Right lobe of liver (tissue), 6 donors: ENCODE measurements at regions not wholly inside any gene's neighbourhood (a gene's known extent, or its start where the extent isn't known, plus 50 kb on each side); places are given as distances from the start of the nearest gene placed in this dataset.
A peak's percentile ranks its signal among the peaks of the same experiment; 100 is the strongest.

Source experiments
- ATAC-seq, 4 donors: fragments of 200-7000 bp; cut with Tn5 transposase; one replicate each; pipeline ENCODE4 v1.9.1; 2020; ENCODE audit warnings: mild to moderate bottlenecking in 4 of 4, moderate library complexity in 4 of 4
- DNase-seq, 3 donors: peaks; one replicate each; pipeline ENCODE4 v3.0.0-alpha.2; 2020
- H3K27ac ChIP-seq, 3 donors: fragments of 200-600 bp; one replicate each; pipeline ENCODE4 v1.8.0; 2022
- H3K27me3 ChIP-seq, 2 donors: fragments of 200-600 bp; one replicate each; pipeline ENCODE4 v1.8.0; 2022
- H3K36me3 ChIP-seq, 4 donors: fragments of 200-600 bp; sonication (generic) in 1 of 4; one replicate each; pipeline versions ENCODE4 v1.5.1 to v1.8.0; 2017 to 2022; ENCODE audit warnings: control low read depth in 1 of 4
- H3K4me1 ChIP-seq, 4 donors: fragments of 200-600 bp; sonication (generic) in 1 of 4; one replicate each; pipeline versions ENCODE4 v1.5.1 to v1.8.0; 2017 to 2022; ENCODE audit warnings: control low read depth in 1 of 4
- H3K4me3 ChIP-seq, 3 donors: fragments of 200-600 bp; one replicate each; pipeline ENCODE4 v1.8.0; 2022
- H3K9me3 ChIP-seq, 4 donors: fragments of 200-600 bp; sonication (generic) in 1 of 4; one replicate each; pipeline versions ENCODE4 v1.5.1 to v1.8.0; 2017 to 2022; ENCODE audit warnings: control low read depth in 1 of 4
- CTCF ChIP-seq, 4 donors: fragments of 200-600 bp in 3 of 4; fragments of 450-650 bp in 1 of 4; IDR thresholded peaks; one replicate each; pipeline versions ENCODE4 v1.5.1 to v1.8.0; 2016 to 2022; ENCODE audit warnings: antibody characterized with exemption in 4 of 4, mild to moderate bottlenecking in 2 of 4
- POLR2A ChIP-seq: fragments of 450-650 bp; IDR thresholded peaks from one replicate; pipeline ENCODE4 v1.6.1; 2017; ENCODE audit warnings: antibody characterized with exemption, mild to moderate bottlenecking
- WGBS: methylation state at CpG from one replicate; pipeline ENCODE4 v1.1.6; 2018; ENCODE audit warnings: low coverage, low lambda C conversion rate; ENCODE audit not compliant: insufficient coverage; ENCODE audit errors: missing lambda C conversion rate; 5-methylcytosine and 5-hydroxymethylcytosine counted together
- intact Hi-C, 2 donors: fragments of 100-400 bp; cut with DNase I; formaldehyde crosslinking; loops; one replicate each; pipeline versions ENCODE4 v1.11.2 to v1.14.1; 2022
- donor health status: DM: no; HTN: yes; CAD: no.
- donor health status: DM: no; HTN: no; CAD: no.
- donor health status: DM: no; HTN: no; CAD: no.
- donor health status: DM: no; HTN: yes; CAD: no.
- donor health status: DM: no; HTN: yes; CAD: no.

- Histone ChIP-seq H3K27me3 (no peaks in the 10 kb centered on the region), H3K36me3 (no peaks in the 10 kb centered on the region), H3K4me3 (no peak overlapping the region), H3K27ac (no peak overlapping the region), H3K9me3 (peaks cover 0 to 3% (median 0%) of the 10 kb centered on the region in 4 donors), H3K4me1 (peaks cover 0 to 9% (median 2%) of the 10 kb centered on the region in 4 donors)
- 78% methylated on average over 1 of the region's 2 CpGs for WGBS
- TF ChIP-seq POLR2A, result no peak
- no peak for TF ChIP-seq CTCF (IDR thresholded peaks at IDR 0.05)
- ATAC-seq, result no peak
- DNase-seq, result peak in 1 of 3 donors; percentile 8
- intact Hi-C loops, result no loop called here
Observed at GRCh38 chr3:94654096-94654495, 591.2 kb downstream of the NSUN3 start.

- DNase-seq (no peak), ATAC-seq (no peak)
- Histone ChIP-seq H3K4me3 (no peak overlapping the region), H3K36me3 (no peaks in the 10 kb centered on the region), H3K4me1 (no peaks in the 10 kb centered on the region), H3K9me3 (no peaks in the 10 kb centered on the region), H3K27me3 (no peaks in the 10 kb centered on the region), H3K27ac (no peak overlapping the region)
- TF ChIP-seq CTCF (IDR thresholded peaks at IDR 0.05) (no peak), POLR2A (no peak)
- intact Hi-C loops, result no loop called here
Observed at GRCh38 chr3:94665922-94666321, 603.1 kb downstream of the NSUN3 start.

- DNase-seq (no peak), ATAC-seq (no peak)
- no peaks in the 10 kb centered on the region for H3K4me1 ChIP-seq
- intact Hi-C loops, result no loop called here
- H3K9me3 ChIP-seq, result no peaks in the 10 kb centered on the region
- no peak overlapping the region for H3K4me3 ChIP-seq
- H3K27me3 ChIP-seq, result no peaks in the 10 kb centered on the region
- no peak for TF ChIP-seq CTCF (IDR thresholded peaks at IDR 0.05)
- no peak for TF ChIP-seq POLR2A
- no peaks in the 10 kb centered on the region for H3K36me3 ChIP-seq
- H3K27ac ChIP-seq, result no peak overlapping the region
Observed at GRCh38 chr3:94671078-94671477, 608.2 kb downstream of the NSUN3 start.

GRCh38 chr3:94673876-94674275, 611.0 kb downstream of the NSUN3 start:
- ATAC-seq (no peak), DNase-seq (no peak)
- H3K27me3 ChIP-seq, result no peaks in the 10 kb centered on the region
- no peaks in the 10 kb centered on the region for H3K9me3 ChIP-seq
- no peak overlapping the region for H3K27ac ChIP-seq
- TF ChIP-seq CTCF (IDR thresholded peaks at IDR 0.05) (no peak), POLR2A (no peak)
- intact Hi-C loops, result no loop called here
- H3K36me3 ChIP-seq, result no peaks in the 10 kb centered on the region
- no peaks in the 10 kb centered on the region for H3K4me1 ChIP-seq
- WGBS, result 85% methylated on average over 1 of the region's 1 CpG
- no peak overlapping the region for H3K4me3 ChIP-seq

GRCh38 chr3:94686208-94686607, 623.3 kb downstream of the NSUN3 start:
- Histone ChIP-seq H3K36me3 (no peaks in the 10 kb centered on the region), H3K27me3 (no peaks in the 10 kb centered on the region), H3K4me1 (no peaks in the 10 kb centered on the region), H3K9me3 (no peaks in the 10 kb centered on the region), H3K4me3 (no peak overlapping the region), H3K27ac (no peak overlapping the region)
- no peak for TF ChIP-seq CTCF (IDR thresholded peaks at IDR 0.05)
- no peak for TF ChIP-seq POLR2A
- WGBS, result 50% methylated on average over 1 of the region's 1 CpG
- DNase-seq (no peak), ATAC-seq (no peak)
- intact Hi-C loops, result no loop called here
